ENCODE measurements at regions not wholly inside any gene's neighbourhood (a gene's known extent, or its start where the extent isn't known, plus 50 kb on each side); places are given as distances from the start of the nearest gene placed in this dataset.

GRCh38 chr20:19881080-19881840 lies 123.2 kb downstream of the RIN2 start:
- in situ Hi-C loops (cut with HindIII; ENCODE audit: low pct_unique_long_range_greater_than_20kb, low sequenced_read_pairs): no loop called here
- DNase-seq (ENCODE audit: low read depth in 1 of 2, low spot score in 1 of 2): no peak
- no peak for TF ChIP-seq JUND (IDR thresholded peaks at IDR 0.05; ENCODE audit: low read depth)

DNA sequence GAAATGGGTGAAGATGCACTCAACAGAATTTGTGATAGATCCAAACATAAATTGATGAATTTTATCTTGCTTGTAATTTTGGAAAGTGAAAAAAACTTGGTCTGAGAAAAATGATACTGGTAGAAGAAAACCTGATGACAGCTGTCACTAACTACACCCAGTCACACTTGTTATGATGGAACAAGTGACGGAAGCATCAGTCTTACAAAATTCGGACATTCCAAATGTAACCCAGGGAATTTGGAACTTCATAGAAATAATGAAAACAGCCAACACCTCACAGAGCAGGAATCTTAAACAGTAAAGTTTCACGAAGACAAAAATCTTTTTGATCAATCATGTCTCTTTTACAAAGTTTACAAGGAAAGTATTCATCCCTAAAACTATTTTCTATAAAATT lies 123.9 kb downstream of the RIN2 start:
- DNase-seq (ENCODE audit: low read depth in 1 of 2, low spot score in 1 of 2): no peak
- in situ Hi-C loops (cut with HindIII; ENCODE audit: low pct_unique_long_range_greater_than_20kb, low sequenced_read_pairs): no loop called here
- TF ChIP-seq JUND (IDR thresholded peaks at IDR 0.05; ENCODE audit: low read depth): no peak

DNA sequence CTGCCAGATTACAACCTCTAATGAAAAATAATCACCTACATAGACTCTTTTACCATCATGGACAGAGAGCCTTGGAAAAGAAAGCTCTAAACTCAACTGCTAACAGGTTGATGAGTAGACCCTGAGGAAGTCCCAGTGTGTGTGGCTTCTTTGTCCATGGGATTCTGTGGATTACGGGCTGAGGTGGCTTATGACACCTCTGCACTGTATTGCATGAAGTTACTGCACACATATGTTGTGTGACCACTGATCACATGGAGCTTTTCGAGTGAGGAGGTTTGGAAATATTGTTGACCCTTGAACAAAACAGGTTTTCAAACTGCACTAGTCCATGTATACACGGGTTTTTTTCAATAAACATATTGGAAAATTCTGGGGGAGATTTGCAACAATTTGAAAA lies 124.4 kb downstream of the RIN2 start:
- TF ChIP-seq JUND (IDR thresholded peaks at IDR 0.05; ENCODE audit: low read depth): no peak
- in situ Hi-C loops (cut with HindIII; ENCODE audit: low pct_unique_long_range_greater_than_20kb, low sequenced_read_pairs): no loop called here
- no peak for DNase-seq (ENCODE audit: low read depth in 1 of 2, low spot score in 1 of 2)

GRCh38 chr20:19883501-19883900 lies 125.4 kb downstream of the RIN2 start:
- no peak for DNase-seq (ENCODE audit: low read depth in 1 of 2, low spot score in 1 of 2)
- in situ Hi-C loops (cut with HindIII; ENCODE audit: low pct_unique_long_range_greater_than_20kb, low sequenced_read_pairs): no loop called here
- TF ChIP-seq JUND (IDR thresholded peaks at IDR 0.05; ENCODE audit: low read depth): no peak

DNA sequence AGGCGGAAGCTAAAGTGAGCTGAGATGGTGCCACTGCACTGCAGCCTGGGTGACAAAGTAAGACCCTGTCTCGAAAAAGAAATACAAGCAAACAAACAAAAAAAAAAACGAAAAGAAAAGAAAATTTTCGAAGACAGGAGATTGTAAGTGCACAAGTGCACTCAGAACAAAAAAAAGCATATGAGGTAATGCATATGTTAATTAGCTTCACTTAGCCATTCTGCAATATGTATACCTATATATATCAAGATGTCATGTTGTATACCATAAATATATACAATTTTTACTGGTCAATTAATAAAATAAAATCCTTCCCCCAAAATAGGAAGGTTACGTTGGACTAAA lies 127.5 kb downstream of the RIN2 start:
- in situ Hi-C loops (cut with HindIII; ENCODE audit: low pct_unique_long_range_greater_than_20kb, low sequenced_read_pairs): no loop called here
- no peak for TF ChIP-seq JUND (IDR thresholded peaks at IDR 0.05; ENCODE audit: low read depth)
- no peak for DNase-seq (ENCODE audit: low read depth in 1 of 2, low spot score in 1 of 2)

DNA sequence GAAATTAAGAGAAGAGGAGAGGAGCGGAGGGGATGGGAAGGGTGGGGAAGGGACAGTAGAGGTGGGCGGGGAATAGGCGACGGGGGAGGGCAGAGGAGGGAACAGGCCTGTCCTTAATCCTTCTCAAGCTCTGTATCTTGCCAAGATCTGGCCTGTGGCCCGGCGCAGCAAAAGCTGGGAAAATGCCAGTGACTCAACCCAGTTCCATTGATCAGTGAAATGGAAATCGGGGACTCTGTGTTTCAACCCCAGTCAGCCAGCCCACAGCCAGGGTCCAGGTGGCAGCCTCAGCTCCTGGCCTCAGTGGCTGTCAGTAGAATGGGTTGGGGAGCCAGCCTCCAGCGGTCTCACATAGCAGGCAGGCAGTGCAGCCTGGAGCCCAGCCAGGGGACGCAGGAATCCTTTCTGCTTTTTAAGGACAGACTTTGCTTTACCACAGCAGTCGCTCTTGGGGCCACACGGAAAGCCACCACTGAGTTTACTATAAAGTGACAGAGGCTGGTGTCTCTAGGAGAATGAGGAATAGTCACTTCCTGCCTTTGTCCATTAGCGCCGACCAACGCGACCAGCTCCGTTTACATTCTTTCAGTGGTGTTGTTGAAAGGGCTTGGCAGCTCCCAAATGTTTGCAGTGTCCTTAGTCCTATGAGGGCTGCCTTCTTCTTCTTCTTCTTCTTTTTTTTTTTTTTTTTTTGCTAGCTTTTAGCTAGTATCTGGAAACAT lies 128.0 kb downstream of the RIN2 start:
- DNase-seq (ENCODE audit: low read depth in 1 of 2, low spot score in 1 of 2): peak in 1 of 2 experiments; percentile 42
- TF ChIP-seq JUND (IDR thresholded peaks at IDR 0.05; ENCODE audit: low read depth): no peak
- in situ Hi-C loops (cut with HindIII; ENCODE audit: low pct_unique_long_range_greater_than_20kb, low sequenced_read_pairs): no loop called here

- no peak for TF ChIP-seq JUND (IDR thresholded peaks at IDR 0.05; ENCODE audit: low read depth)
- in situ Hi-C loops (cut with HindIII; ENCODE audit: low pct_unique_long_range_greater_than_20kb, low sequenced_read_pairs): no loop called here
- DNase-seq (ENCODE audit: low read depth in 1 of 2, low spot score in 1 of 2): peak in 1 of 2 experiments; percentile 44
Measured at GRCh38 chr20:19886661-19887288, 128.7 kb downstream of the RIN2 start.

- in situ Hi-C loops (cut with HindIII; ENCODE audit: low pct_unique_long_range_greater_than_20kb, low sequenced_read_pairs): no loop called here
Measured at GRCh38 chr20:19887556-19888268, 129.4 kb upstream of the NAA20 start.

DNA sequence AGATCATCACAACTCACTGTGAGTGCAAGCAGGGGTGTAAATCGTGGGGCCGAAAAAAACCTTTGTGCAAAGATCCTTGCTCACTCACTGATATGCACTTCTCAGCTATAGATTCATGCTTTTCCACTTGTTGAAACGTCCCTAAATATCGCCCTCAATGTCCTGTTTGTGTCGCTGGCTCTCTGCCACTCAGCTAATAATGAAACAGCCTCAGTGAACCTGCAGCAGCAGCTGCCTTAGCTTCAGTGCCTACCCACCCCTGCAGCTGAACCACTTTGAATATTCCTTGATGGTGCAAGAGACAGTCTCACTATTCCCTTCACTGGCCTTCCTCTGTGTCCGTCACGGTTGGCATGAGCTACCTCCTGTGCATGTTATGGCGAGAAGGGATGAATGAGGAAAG lies 128.9 kb upstream of the NAA20 start:
- DNase-seq (ENCODE audit: low read depth in 1 of 2, low spot score in 1 of 2): no peak
- no peak for TF ChIP-seq JUND (IDR thresholded peaks at IDR 0.05; ENCODE audit: low read depth)
- in situ Hi-C loops (cut with HindIII; ENCODE audit: low pct_unique_long_range_greater_than_20kb, low sequenced_read_pairs): no loop called here

More at GRCh38 chr20:19887556-19888268, 129.4 kb upstream of the NAA20 start:
- DNase-seq (ENCODE audit: low read depth in 1 of 2, low spot score in 1 of 2): no peak
- no peak for TF ChIP-seq JUND (IDR thresholded peaks at IDR 0.05; ENCODE audit: low read depth)

- peak in 1 of 2 experiments; percentile 38 for DNase-seq (ENCODE audit: low read depth in 1 of 2, low spot score in 1 of 2)
- in situ Hi-C loops (cut with HindIII; ENCODE audit: low pct_unique_long_range_greater_than_20kb, low sequenced_read_pairs): no loop called here
- TF ChIP-seq JUND (IDR thresholded peaks at IDR 0.05; ENCODE audit: low read depth): no peak
Measured at GRCh38 chr20:19889011-19889953, 127.9 kb upstream of the NAA20 start.

GRCh38 chr20:19890445-19891051 lies 126.6 kb upstream of the NAA20 start:
- no peak for TF ChIP-seq JUND (IDR thresholded peaks at IDR 0.05; ENCODE audit: low read depth)
- DNase-seq (ENCODE audit: low read depth in 1 of 2, low spot score in 1 of 2): no peak
- in situ Hi-C loops (cut with HindIII; ENCODE audit: low pct_unique_long_range_greater_than_20kb, low sequenced_read_pairs): no loop called here

Data from T47D (cell line).